Peyer's patch (tissue), 4 donors: ENCODE measurements at regions not wholly inside any gene's neighbourhood (a gene's known extent, or its start where the extent isn't known, plus 50 kb on each side); places are given as distances from the start of the nearest gene placed in this dataset.
A peak's percentile ranks its signal among the peaks of the same experiment; 100 is the strongest.
"Not testable (repeated sequence)": the region's sequence is repeated elsewhere in the genome, so short reads cannot be mapped to it uniquely, and the experiment has no call there.

Experiments
- DNase-seq, 3 donors: peaks; one replicate each; pipeline ENCODE4 v3.0.0-alpha.2; 2017 to 2019
- H3K27ac ChIP-seq, 4 donors: fragments of 200-600 bp; sonication (generic); one replicate each; pipeline ENCODE4 v1.5.1; 2016 to 2019
- H3K27me3 ChIP-seq, 2 donors: fragments of 200-600 bp; sonication (generic); one replicate each; pipeline ENCODE4 v1.5.1; 2019
- H3K36me3 ChIP-seq, 3 donors: fragments of 200-600 bp; sonication (generic); one replicate each; pipeline ENCODE4 v1.5.1; 2016 to 2019
- H3K4me1 ChIP-seq, 4 donors: fragments of 200-600 bp; sonication (generic); one replicate each; pipeline ENCODE4 v1.5.1; 2016 to 2019
- H3K4me3 ChIP-seq, 4 donors: fragments of 200-600 bp; sonication (generic); 1 replicate in 3 of 4; 2 replicates in 1 of 4; pipeline ENCODE4 v1.5.1; 2016 to 2019; ENCODE audit warnings: mild to moderate bottlenecking in 1 of 4
- H3K9me3 ChIP-seq, 4 donors: fragments of 200-600 bp; sonication (generic); one replicate each; pipeline ENCODE4 v1.5.1; 2016 to 2019; ENCODE audit warnings: mild to moderate bottlenecking in 1 of 4
- CTCF ChIP-seq, 6 experiments: fragments of 450-650 bp in 4 of 6; fragments of 200-600 bp in 2 of 6; sonication (generic) in 1 of 6; IDR thresholded peaks; one replicate each; pipeline ENCODE4 v1.5.1; 2017 to 2019; ENCODE audit warnings: antibody characterized with exemption in 6 of 6, mild to moderate bottlenecking in 3 of 6, moderate library complexity in 1 of 6
- POLR2A ChIP-seq, 2 donors: fragments of 450-650 bp; IDR thresholded peaks; one replicate each; pipeline ENCODE4 v1.5.1; 2017; ENCODE audit warnings: antibody characterized with exemption in 2 of 2, mild to moderate bottlenecking in 2 of 2, moderate library complexity in 2 of 2

GRCh38 chr17:65294181-65294719 is 157.1 kb downstream of the RGS9 start:
- H3K27ac ChIP-seq = peak overlapping the region in 2 of 4 donors; percentile 22 to 27
- DNase-seq = peak; percentile 31 to 75 (median 72)
- no peaks in the 10 kb centered on the region for H3K27me3 ChIP-seq
- H3K4me1 ChIP-seq = peaks cover 0 to 18% (median 0%) of the 10 kb centered on the region in 4 donors
- H3K4me3 ChIP-seq = no peak overlapping the region
- no peaks in the 10 kb centered on the region for H3K9me3 ChIP-seq
- TF ChIP-seq CTCF (IDR thresholded peaks at IDR 0.05) = peak in 4 of 6 experiments; percentile 61 to 89 (median 83)
- no peak for TF ChIP-seq POLR2A (IDR thresholded peaks at IDR 0.05)
- H3K36me3 ChIP-seq = no peaks in the 10 kb centered on the region

GRCh38 chr17:65293584-65294180 is 156.5 kb downstream of the RGS9 start:
- TF ChIP-seq POLR2A (IDR thresholded peaks at IDR 0.05) = no peak
- TF ChIP-seq CTCF (IDR thresholded peaks at IDR 0.05) = no peak
- Histone ChIP-seq H3K36me3 (no peaks in the 10 kb centered on the region), H3K27ac (peak overlapping the region in 2 of 4 donors; percentile 22 to 27), H3K9me3 (no peaks in the 10 kb centered on the region), H3K4me3 (no peak overlapping the region), H3K4me1 (peaks cover 0 to 18% (median 0%) of the 10 kb centered on the region in 4 donors), H3K27me3 (no peaks in the 10 kb centered on the region)
- DNase-seq = no peak

GRCh38 chr17:65292430-65292829 is 155.3 kb downstream of the RGS9 start:
- H3K27me3 ChIP-seq = no peaks in the 10 kb centered on the region
- no peak overlapping the region for H3K4me3 ChIP-seq
- H3K9me3 ChIP-seq = no peaks in the 10 kb centered on the region
- TF ChIP-seq CTCF (IDR thresholded peaks at IDR 0.05) (no peak), POLR2A (IDR thresholded peaks at IDR 0.05) (no peak)
- no peaks in the 10 kb centered on the region for H3K36me3 ChIP-seq
- H3K27ac ChIP-seq = no peak overlapping the region
- peaks cover 0 to 18% (median 0%) of the 10 kb centered on the region in 4 donors for H3K4me1 ChIP-seq
- no peak for DNase-seq

GRCh38 chr17:65291301-65291700 is 154.1 kb downstream of the RGS9 start:
- DNase-seq, H3K9me3 ChIP-seq, H3K4me3 ChIP-seq, H3K27me3 ChIP-seq, H3K36me3 ChIP-seq: not testable (repeated sequence)
- Histone ChIP-seq H3K4me1 (peaks cover 0 to 18% (median 0%) of the 10 kb centered on the region in 4 donors), H3K27ac (peak overlapping the region in 1 of 4 donors; percentile 78)

GRCh38 chr17:65290616-65291015 is 153.4 kb downstream of the RGS9 start:
- peak in 2 of 3 donors; percentile 88 to 89 for DNase-seq
- H3K27me3 ChIP-seq = no peaks in the 10 kb centered on the region
- H3K36me3 ChIP-seq = no peaks in the 10 kb centered on the region
- H3K9me3 ChIP-seq = no peaks in the 10 kb centered on the region
- peaks cover 0 to 18% (median 0%) of the 10 kb centered on the region in 4 donors for H3K4me1 ChIP-seq
- H3K4me3 ChIP-seq = no peak overlapping the region
- peak overlapping the region in 3 of 4 donors; percentile 59 to 78 (median 63) for H3K27ac ChIP-seq
- TF ChIP-seq POLR2A (IDR thresholded peaks at IDR 0.05) = no peak

- H3K9me3 ChIP-seq = no peaks in the 10 kb centered on the region
- H3K36me3 ChIP-seq = no peaks in the 10 kb centered on the region
- H3K27ac ChIP-seq = peak overlapping the region in 3 of 4 donors; percentile 59 to 78 (median 63)
- DNase-seq = peak in 1 of 3 donors; percentile 67
- no peak for TF ChIP-seq POLR2A (IDR thresholded peaks at IDR 0.05)
- TF ChIP-seq CTCF (IDR thresholded peaks at IDR 0.05) = no peak
- peaks cover 0 to 18% (median 0%) of the 10 kb centered on the region in 4 donors for H3K4me1 ChIP-seq
- H3K4me3 ChIP-seq = no peak overlapping the region
- no peaks in the 10 kb centered on the region for H3K27me3 ChIP-seq
Measured at GRCh38 chr17:65290056-65290455, 152.9 kb downstream of the RGS9 start.
